Activated T-cell treated with anti-CD3 and anti-CD28 coated beads, Interleukin-2, amount 50 U/mL, for 4 hours (primary cell): ENCODE measurements at regions not wholly inside any gene's neighbourhood (a gene's known extent, or its start where the extent isn't known, plus 50 kb on each side); places are given as distances from the start of the nearest gene placed in this dataset.

Experiments
- ATAC-seq, 2 donors: fragments of 200-7000 bp; cut with Tn5 transposase; one replicate each; pipeline ENCODE4 v1.10.0; 2021
- DNase-seq: peaks from one replicate; pipeline ENCODE4 v3.0.0-alpha.2; 2020
- H3K27me3 Mint-ChIP-seq: one replicate; pipeline ENCODE4 v1.8.0; 2021; ENCODE audit warnings: low read depth, mixed read lengths
- H3K36me3 Mint-ChIP-seq: one replicate; pipeline ENCODE4 v1.8.0; 2022; ENCODE audit warnings: mixed read lengths; ENCODE audit not compliant: insufficient read depth
- H3K4me1 Mint-ChIP-seq: one replicate; pipeline ENCODE4 v1.8.0; 2021; ENCODE audit warnings: low read depth, mixed read lengths
- H3K4me3 Mint-ChIP-seq: one replicate; pipeline ENCODE4 v1.8.0; 2021; ENCODE audit warnings: mild to moderate bottlenecking, moderate library complexity, mixed read lengths
- H3K9me3 Mint-ChIP-seq: one replicate; pipeline ENCODE4 v1.8.0; 2021; ENCODE audit warnings: mixed read lengths

GRCh38 chr3:86826292-86826691, 164.7 kb downstream of the VGLL3 start:
- Mint-ChIP-seq H3K9me3 (peaks cover 14% of the 10 kb centered on the region), H3K36me3 (no peaks in the 10 kb centered on the region)
- no peak for ATAC-seq

GRCh38 chr3:86815880-86816279, 175.1 kb downstream of the VGLL3 start:
- no peak for DNase-seq

More at GRCh38 chr3:86826292-86826691, 164.7 kb downstream of the VGLL3 start:
- H3K27me3 Mint-ChIP-seq: no peaks in the 10 kb centered on the region
- DNase-seq: no peak
- H3K4me3 Mint-ChIP-seq: no peak overlapping the region
- no peaks in the 10 kb centered on the region for H3K4me1 Mint-ChIP-seq

GRCh38 chr3:86814918-86815655, 175.9 kb downstream of the VGLL3 start:
- Mint-ChIP-seq H3K9me3 (peaks cover 8% of the 10 kb centered on the region), H3K4me1 (no peaks in the 10 kb centered on the region), H3K4me3 (no peak overlapping the region), H3K27me3 (no peaks in the 10 kb centered on the region), H3K36me3 (no peaks in the 10 kb centered on the region)
- ATAC-seq (no peak), DNase-seq (no peak)

More at GRCh38 chr3:86815880-86816279, 175.1 kb downstream of the VGLL3 start:
- peaks cover 10% of the 10 kb centered on the region for H3K9me3 Mint-ChIP-seq
- no peaks in the 10 kb centered on the region for H3K27me3 Mint-ChIP-seq
- no peak overlapping the region for H3K4me3 Mint-ChIP-seq
- ATAC-seq: no peak
- H3K36me3 Mint-ChIP-seq: no peaks in the 10 kb centered on the region
- H3K4me1 Mint-ChIP-seq: no peaks in the 10 kb centered on the region

GRCh38 chr3:86814321-86814720, 176.6 kb downstream of the VGLL3 start:
- peaks cover 8% of the 10 kb centered on the region for H3K9me3 Mint-ChIP-seq
- no peaks in the 10 kb centered on the region for H3K36me3 Mint-ChIP-seq
- ATAC-seq (no peak), DNase-seq (no peak)
- H3K4me3 Mint-ChIP-seq: no peak overlapping the region
- no peaks in the 10 kb centered on the region for H3K27me3 Mint-ChIP-seq
- no peaks in the 10 kb centered on the region for H3K4me1 Mint-ChIP-seq

- ATAC-seq (no peak), DNase-seq (no peak)
- Mint-ChIP-seq H3K9me3 (peaks cover 11% of the 10 kb centered on the region), H3K36me3 (no peaks in the 10 kb centered on the region), H3K4me3 (no peak overlapping the region), H3K4me1 (no peaks in the 10 kb centered on the region), H3K27me3 (no peaks in the 10 kb centered on the region)
These were observed 189.0 kb downstream of the VGLL3 start for GRCh38 chr3:86801921-86802320.

GRCh38 chr3:86801066-86801465, 189.9 kb downstream of the VGLL3 start:
- no peaks in the 10 kb centered on the region for H3K27me3 Mint-ChIP-seq
- DNase-seq (no peak), ATAC-seq (no peak)
- no peak overlapping the region for H3K4me3 Mint-ChIP-seq
- peaks cover 7% of the 10 kb centered on the region for H3K9me3 Mint-ChIP-seq
- H3K4me1 Mint-ChIP-seq: no peaks in the 10 kb centered on the region
- H3K36me3 Mint-ChIP-seq: no peaks in the 10 kb centered on the region

GRCh38 chr3:86800116-86800515, 190.8 kb downstream of the VGLL3 start:
- Mint-ChIP-seq H3K4me3 (no peak overlapping the region), H3K4me1 (no peaks in the 10 kb centered on the region), H3K36me3 (no peaks in the 10 kb centered on the region), H3K27me3 (no peaks in the 10 kb centered on the region), H3K9me3 (no peaks in the 10 kb centered on the region)
- DNase-seq: no peak
- ATAC-seq: no peak

GRCh38 chr3:86797946-86798345, 193.0 kb downstream of the VGLL3 start:
- Mint-ChIP-seq H3K27me3 (no peaks in the 10 kb centered on the region), H3K4me3 (no peak overlapping the region), H3K4me1 (no peaks in the 10 kb centered on the region), H3K9me3 (no peaks in the 10 kb centered on the region), H3K36me3 (no peaks in the 10 kb centered on the region)
- DNase-seq: no peak
- ATAC-seq: no peak

- DNase-seq (no peak), ATAC-seq (no peak)
- Mint-ChIP-seq H3K4me3 (no peak overlapping the region), H3K4me1 (no peaks in the 10 kb centered on the region), H3K36me3 (no peaks in the 10 kb centered on the region), H3K9me3 (no peaks in the 10 kb centered on the region), H3K27me3 (no peaks in the 10 kb centered on the region)
These were observed 196.4 kb downstream of the VGLL3 start for GRCh38 chr3:86794361-86795065.

- H3K36me3 Mint-ChIP-seq: no peaks in the 10 kb centered on the region
- DNase-seq (no peak), ATAC-seq (no peak)
- no peak overlapping the region for H3K4me3 Mint-ChIP-seq
- H3K4me1 Mint-ChIP-seq: no peaks in the 10 kb centered on the region
- H3K27me3 Mint-ChIP-seq: no peaks in the 10 kb centered on the region
- H3K9me3 Mint-ChIP-seq: no peaks in the 10 kb centered on the region
These were observed 197.2 kb downstream of the VGLL3 start for GRCh38 chr3:86793786-86794185.

GRCh38 chr3:86792316-86792715, 198.6 kb downstream of the VGLL3 start:
- H3K9me3 Mint-ChIP-seq: no peaks in the 10 kb centered on the region
- no peaks in the 10 kb centered on the region for H3K4me1 Mint-ChIP-seq
- no peak overlapping the region for H3K4me3 Mint-ChIP-seq
- H3K36me3 Mint-ChIP-seq: no peaks in the 10 kb centered on the region
- DNase-seq (no peak), ATAC-seq (no peak)
- H3K27me3 Mint-ChIP-seq: no peaks in the 10 kb centered on the region

GRCh38 chr3:86790884-86791549, 199.9 kb downstream of the VGLL3 start:
- DNase-seq: no peak
- no peak overlapping the region for H3K4me3 Mint-ChIP-seq
- ATAC-seq: no peak
- no peaks in the 10 kb centered on the region for H3K36me3 Mint-ChIP-seq
- no peaks in the 10 kb centered on the region for H3K4me1 Mint-ChIP-seq
- H3K27me3 Mint-ChIP-seq: no peaks in the 10 kb centered on the region
- no peaks in the 10 kb centered on the region for H3K9me3 Mint-ChIP-seq

- H3K27me3 Mint-ChIP-seq: no peaks in the 10 kb centered on the region
- no peaks in the 10 kb centered on the region for H3K9me3 Mint-ChIP-seq
- no peak for DNase-seq
- H3K4me1 Mint-ChIP-seq: no peaks in the 10 kb centered on the region
- no peaks in the 10 kb centered on the region for H3K36me3 Mint-ChIP-seq
- ATAC-seq: no peak
- H3K4me3 Mint-ChIP-seq: no peak overlapping the region
These were observed 202.6 kb downstream of the VGLL3 start for GRCh38 chr3:86788371-86788770.

GRCh38 chr3:86787091-86787490, 203.9 kb downstream of the VGLL3 start:
- DNase-seq: no peak
- Mint-ChIP-seq H3K4me1 (no peaks in the 10 kb centered on the region), H3K27me3 (no peaks in the 10 kb centered on the region), H3K9me3 (no peaks in the 10 kb centered on the region), H3K4me3 (no peak overlapping the region), H3K36me3 (no peaks in the 10 kb centered on the region)
- ATAC-seq: no peak

- Mint-ChIP-seq H3K9me3 (no peaks in the 10 kb centered on the region), H3K4me3 (no peak overlapping the region), H3K27me3 (no peaks in the 10 kb centered on the region), H3K4me1 (no peaks in the 10 kb centered on the region), H3K36me3 (no peaks in the 10 kb centered on the region)
- ATAC-seq (no peak), DNase-seq (no peak)
These were observed 205.6 kb downstream of the VGLL3 start for GRCh38 chr3:86785386-86785785.
